ENCODE measurements at regions not wholly inside any gene's neighbourhood (a gene's known extent, or its start where the extent isn't known, plus 50 kb on each side); places are given as distances from the start of the nearest gene placed in this dataset.

GRCh38 chr14:58744801-58745394 is 107.1 kb downstream of the DACT1 start:
- no peak overlapping the region for H3K4me3 ChIP-seq (ENCODE audit: low read length)
- H3K36me3 Mint-ChIP-seq: no peaks in the 10 kb centered on the region
- 79% methylated on average over 5 of the region's 5 CpGs for WGBS (ENCODE audit: insufficient coverage)
- H3K27ac ChIP-seq (ENCODE audit: low read length): no peak overlapping the region
- no peak overlapping the region for H3K27ac Mint-ChIP-seq
- H3K9me3 Mint-ChIP-seq: no peaks in the 10 kb centered on the region
- no peaks in the 10 kb centered on the region for H3K9me3 ChIP-seq (ENCODE audit: control insufficient read depth, insufficient read depth, low read length)
- no peaks in the 10 kb centered on the region for H3K27me3 ChIP-seq (ENCODE audit: control insufficient read depth, insufficient read depth, low read length)
- ATAC-seq: no peak
- H3K36me3 ChIP-seq (ENCODE audit: control insufficient read depth, insufficient read depth, low read length): no peaks in the 10 kb centered on the region
- H3K4me1 Mint-ChIP-seq: peaks cover 8 to 10% of the 10 kb centered on the region in 2 donors
- TF ChIP-seq CTCF (IDR thresholded peaks at IDR 0.05): no peak
- peaks cover 0 to 9% of the 10 kb centered on the region in 2 donors for H3K27me3 Mint-ChIP-seq (ENCODE audit: low read depth in 2 of 2)
- intact Hi-C loops (cut with micrococcal nuclease): no loop called here
- no peak overlapping the region for H3K4me3 Mint-ChIP-seq
- peaks cover 5% of the 10 kb centered on the region for H3K4me1 ChIP-seq (ENCODE audit: control insufficient read depth, insufficient read depth, low read length)
- DNase-seq: no peak

- no peaks in the 10 kb centered on the region for H3K9me3 Mint-ChIP-seq
- TF ChIP-seq CTCF (IDR thresholded peaks at IDR 0.05): no peak
- DNase-seq: no peak
- intact Hi-C loops (cut with micrococcal nuclease): no loop called here
- ATAC-seq: no peak
- H3K4me1 ChIP-seq (ENCODE audit: control insufficient read depth, insufficient read depth, low read length): peaks cover 5% of the 10 kb centered on the region
- H3K4me3 ChIP-seq (ENCODE audit: low read length): no peak overlapping the region
- H3K27ac Mint-ChIP-seq: no peak overlapping the region
- no peaks in the 10 kb centered on the region for H3K27me3 ChIP-seq (ENCODE audit: control insufficient read depth, insufficient read depth, low read length)
- no peak overlapping the region for H3K4me3 Mint-ChIP-seq
- H3K27ac ChIP-seq (ENCODE audit: low read length): no peak overlapping the region
- peaks cover 0 to 3% of the 10 kb centered on the region in 2 donors for H3K27me3 Mint-ChIP-seq (ENCODE audit: low read depth in 2 of 2)
- no peaks in the 10 kb centered on the region for H3K36me3 Mint-ChIP-seq
- no peaks in the 10 kb centered on the region for H3K9me3 ChIP-seq (ENCODE audit: control insufficient read depth, insufficient read depth, low read length)
- WGBS (ENCODE audit: insufficient coverage): 90% methylated on average over 1 of the region's 1 CpG
- H3K36me3 ChIP-seq (ENCODE audit: control insufficient read depth, insufficient read depth, low read length): no peaks in the 10 kb centered on the region
- peaks cover 8 to 10% of the 10 kb centered on the region in 2 donors for H3K4me1 Mint-ChIP-seq
Measured at GRCh38 chr14:58746261-58746660, 108.5 kb downstream of the DACT1 start.

- intact Hi-C loops (cut with micrococcal nuclease): no loop called here
- no peak for ATAC-seq
Measured at GRCh38 chr14:58746701-58747100, 108.9 kb downstream of the DACT1 start.

More at GRCh38 chr14:58746701-58747100, 108.9 kb downstream of the DACT1 start:
- Histone ChIP-seq H3K9me3 (ENCODE audit: control insufficient read depth, insufficient read depth, low read length) (no peaks in the 10 kb centered on the region), H3K36me3 (ENCODE audit: control insufficient read depth, insufficient read depth, low read length) (no peaks in the 10 kb centered on the region), H3K4me3 (ENCODE audit: low read length) (no peak overlapping the region), H3K4me1 (ENCODE audit: control insufficient read depth, insufficient read depth, low read length) (peaks cover 5% of the 10 kb centered on the region), H3K27ac (ENCODE audit: low read length) (no peak overlapping the region), H3K27me3 (ENCODE audit: control insufficient read depth, insufficient read depth, low read length) (no peaks in the 10 kb centered on the region)
- no peak overlapping the region for H3K27ac Mint-ChIP-seq
- no peak for DNase-seq
- no peak overlapping the region for H3K4me3 Mint-ChIP-seq
- H3K9me3 Mint-ChIP-seq: no peaks in the 10 kb centered on the region
- WGBS (ENCODE audit: insufficient coverage): 100% methylated on average over 1 of the region's 3 CpGs
- no peak for TF ChIP-seq CTCF (IDR thresholded peaks at IDR 0.05)
- no peaks in the 10 kb centered on the region for H3K36me3 Mint-ChIP-seq
- H3K27me3 Mint-ChIP-seq (ENCODE audit: low read depth in 2 of 2): peaks cover 0 to 3% of the 10 kb centered on the region in 2 donors
- peaks cover 8 to 10% of the 10 kb centered on the region in 2 donors for H3K4me1 Mint-ChIP-seq

Data from natural killer cell (primary cell).